ENCODE measurements at regions not wholly inside any gene's neighbourhood (a gene's known extent, or its start where the extent isn't known, plus 50 kb on each side); places are given as distances from the start of the nearest gene placed in this dataset.

DNA sequence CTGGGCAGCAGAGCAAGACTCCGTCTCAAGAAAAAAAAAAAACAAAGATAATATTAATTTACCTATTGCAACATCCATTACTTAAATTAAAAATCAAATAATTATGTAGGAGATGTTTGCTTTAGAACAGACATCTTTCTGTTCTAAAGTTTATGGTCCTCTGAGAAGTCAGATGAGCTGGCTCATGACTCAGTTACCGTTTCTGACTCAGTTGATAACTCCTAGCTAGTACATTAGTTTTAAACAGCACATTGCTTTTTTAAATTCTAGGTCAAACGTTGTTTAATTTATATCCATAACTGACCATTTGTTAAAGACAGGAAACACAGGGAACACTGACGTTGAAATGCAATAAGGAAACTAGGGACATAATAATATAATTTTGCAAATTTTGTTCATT lies 162.7 kb downstream of the ETV1 start:
- intact Hi-C loops (cut with micrococcal nuclease) = no loop called here
- no peak overlapping the region for H3K4me3 Mint-ChIP-seq
- ChIA-PET CTCF (no interaction called here), POLR2A (no interaction called here)
- no peak overlapping the region for H3K27ac Mint-ChIP-seq
- H3K36me3 Mint-ChIP-seq (ENCODE audit: low read depth) = no peaks in the 10 kb centered on the region
- H3K27me3 Mint-ChIP-seq = no peaks in the 10 kb centered on the region
- no peaks in the 10 kb centered on the region for H3K4me1 Mint-ChIP-seq
- H3K9me3 Mint-ChIP-seq = no peaks in the 10 kb centered on the region
- TF ChIP-seq, protein P1, sequence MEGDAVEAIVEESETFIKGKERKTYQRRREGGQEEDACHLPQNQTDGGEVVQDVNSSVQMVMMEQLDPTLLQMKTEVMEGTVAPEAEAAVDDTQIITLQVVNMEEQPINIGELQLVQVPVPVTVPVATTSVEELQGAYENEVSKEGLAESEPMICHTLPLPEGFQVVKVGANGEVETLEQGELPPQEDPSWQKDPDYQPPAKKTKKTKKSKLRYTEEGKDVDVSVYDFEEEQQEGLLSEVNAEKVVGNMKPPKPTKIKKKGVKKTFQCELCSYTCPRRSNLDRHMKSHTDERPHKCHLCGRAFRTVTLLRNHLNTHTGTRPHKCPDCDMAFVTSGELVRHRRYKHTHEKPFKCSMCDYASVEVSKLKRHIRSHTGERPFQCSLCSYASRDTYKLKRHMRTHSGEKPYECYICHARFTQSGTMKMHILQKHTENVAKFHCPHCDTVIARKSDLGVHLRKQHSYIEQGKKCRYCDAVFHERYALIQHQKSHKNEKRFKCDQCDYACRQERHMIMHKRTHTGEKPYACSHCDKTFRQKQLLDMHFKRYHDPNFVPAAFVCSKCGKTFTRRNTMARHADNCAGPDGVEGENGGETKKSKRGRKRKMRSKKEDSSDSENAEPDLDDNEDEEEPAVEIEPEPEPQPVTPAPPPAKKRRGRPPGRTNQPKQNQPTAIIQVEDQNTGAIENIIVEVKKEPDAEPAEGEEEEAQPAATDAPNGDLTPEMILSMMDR (IDR thresholded peaks at IDR 0.05) = no peak
- DNase-seq (no peak), ATAC-seq (ENCODE audit: low read depth) (no peak)

DNA sequence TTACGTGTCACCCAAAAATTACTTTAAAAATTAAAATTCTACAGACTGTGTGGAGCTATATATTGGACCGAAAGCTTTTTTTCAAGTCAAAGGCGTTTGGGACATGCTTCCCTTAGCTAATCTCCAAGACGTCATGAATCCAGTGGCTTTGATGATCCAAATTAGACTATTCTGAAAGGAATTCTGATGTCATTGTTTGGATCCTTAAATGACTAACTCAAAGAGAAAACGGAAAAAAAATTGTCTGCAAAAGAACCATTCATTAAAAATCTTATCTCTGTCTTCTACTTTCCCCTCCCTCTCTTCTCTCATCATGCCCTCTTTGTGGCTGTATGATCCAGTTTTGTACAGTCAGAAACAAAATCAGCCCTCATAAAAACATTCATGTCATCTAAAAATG lies 161.8 kb downstream of the ETV1 start:
- POLR2A ChIA-PET = no interaction called here
- CTCF ChIA-PET = no interaction called here
- Mint-ChIP-seq H3K4me1 (no peaks in the 10 kb centered on the region), H3K9me3 (no peaks in the 10 kb centered on the region), H3K27me3 (no peaks in the 10 kb centered on the region), H3K4me3 (no peak overlapping the region), H3K27ac (no peak overlapping the region), H3K36me3 (ENCODE audit: low read depth) (no peaks in the 10 kb centered on the region)
- TF ChIP-seq, protein P1 (IDR thresholded peaks at IDR 0.05) = no peak
- DNase-seq (no peak), ATAC-seq (ENCODE audit: low read depth) (no peak)
- intact Hi-C loops (cut with micrococcal nuclease) = no loop called here

DNA sequence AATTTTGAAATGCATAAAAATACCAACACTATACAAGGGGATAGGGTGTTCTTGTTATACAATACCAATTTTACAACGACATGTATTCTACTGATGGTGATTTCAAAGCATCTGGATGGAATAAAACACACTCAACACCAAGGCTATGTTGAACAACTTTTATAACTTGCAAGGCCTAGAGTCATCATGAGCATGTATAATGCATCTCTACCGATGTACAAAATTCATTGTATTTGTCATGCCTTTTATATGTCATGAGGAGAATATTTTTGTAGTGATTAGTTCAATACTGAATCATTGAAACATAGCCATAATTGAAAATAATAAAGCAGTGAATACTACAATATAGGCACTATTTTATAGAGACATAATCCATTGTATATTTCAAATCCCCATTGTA lies 160.2 kb downstream of the ETV1 start:
- no peak for DNase-seq
- no peaks in the 10 kb centered on the region for H3K27me3 Mint-ChIP-seq
- no peaks in the 10 kb centered on the region for H3K9me3 Mint-ChIP-seq
- no peaks in the 10 kb centered on the region for H3K36me3 Mint-ChIP-seq (ENCODE audit: low read depth)
- CTCF ChIA-PET = no interaction called here
- TF ChIP-seq, protein P1 (IDR thresholded peaks at IDR 0.05) = no peak
- ATAC-seq (ENCODE audit: low read depth) = no peak
- POLR2A ChIA-PET = no interaction called here
- no peak overlapping the region for H3K4me3 Mint-ChIP-seq
- H3K27ac Mint-ChIP-seq = no peak overlapping the region
- no peaks in the 10 kb centered on the region for H3K4me1 Mint-ChIP-seq
- intact Hi-C loops (cut with micrococcal nuclease) = no loop called here

DNA sequence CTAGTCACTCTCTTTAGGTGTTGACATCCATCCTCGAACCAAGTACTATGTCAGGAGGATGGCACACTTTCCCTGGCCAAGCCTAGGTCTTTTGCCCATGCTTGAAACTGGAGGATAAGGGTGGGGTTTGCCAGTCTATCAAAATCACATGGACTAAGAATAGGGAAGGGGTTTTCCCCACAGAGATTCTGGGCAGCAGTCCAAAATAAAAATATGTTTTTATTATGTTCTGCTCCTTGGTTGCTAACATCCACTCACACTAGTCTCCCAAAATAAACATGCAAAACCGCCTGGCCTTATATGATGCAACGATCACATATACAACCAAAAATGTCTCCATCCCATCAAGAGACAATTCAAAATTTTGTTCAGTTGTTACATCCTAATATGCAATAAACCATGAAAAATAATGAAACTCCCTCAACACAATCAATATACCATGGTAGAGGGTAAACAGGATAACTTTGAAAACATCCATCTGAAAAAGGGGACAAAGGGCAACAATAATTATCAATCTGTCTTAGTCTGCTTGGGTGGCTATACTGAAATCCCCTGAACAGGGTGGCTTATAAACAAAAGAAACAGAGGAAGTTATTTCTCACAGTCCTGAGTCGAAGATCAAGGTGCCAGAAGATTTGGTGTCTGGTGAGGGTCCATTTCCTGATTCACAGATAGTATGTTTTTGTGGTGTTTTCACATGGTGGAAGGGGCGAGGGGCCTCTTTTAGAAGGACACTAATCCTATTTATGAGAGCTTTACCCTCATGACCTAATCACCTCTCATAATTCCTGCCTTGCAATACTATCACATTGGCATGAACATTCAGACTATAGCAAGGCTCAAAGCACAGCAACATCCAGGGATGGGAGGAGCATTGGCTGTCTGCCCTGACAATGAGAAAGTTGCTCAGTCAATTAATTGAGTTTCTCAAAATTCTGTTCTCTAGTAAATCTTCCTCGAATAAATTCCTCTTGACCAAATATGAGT lies 159.3 kb downstream of the ETV1 start:
- H3K4me3 Mint-ChIP-seq = no peak overlapping the region
- H3K27me3 Mint-ChIP-seq = no peaks in the 10 kb centered on the region
- no peaks in the 10 kb centered on the region for H3K4me1 Mint-ChIP-seq
- DNase-seq = no peak
- intact Hi-C loops (cut with micrococcal nuclease) = no loop called here
- ChIA-PET CTCF (no interaction called here), POLR2A (no interaction called here)
- no peaks in the 10 kb centered on the region for H3K9me3 Mint-ChIP-seq
- TF ChIP-seq, protein P1 (IDR thresholded peaks at IDR 0.05) = no peak
- H3K27ac Mint-ChIP-seq = no peak overlapping the region
- H3K36me3 Mint-ChIP-seq (ENCODE audit: low read depth) = no peaks in the 10 kb centered on the region
- no peak for ATAC-seq (ENCODE audit: low read depth)

DNA sequence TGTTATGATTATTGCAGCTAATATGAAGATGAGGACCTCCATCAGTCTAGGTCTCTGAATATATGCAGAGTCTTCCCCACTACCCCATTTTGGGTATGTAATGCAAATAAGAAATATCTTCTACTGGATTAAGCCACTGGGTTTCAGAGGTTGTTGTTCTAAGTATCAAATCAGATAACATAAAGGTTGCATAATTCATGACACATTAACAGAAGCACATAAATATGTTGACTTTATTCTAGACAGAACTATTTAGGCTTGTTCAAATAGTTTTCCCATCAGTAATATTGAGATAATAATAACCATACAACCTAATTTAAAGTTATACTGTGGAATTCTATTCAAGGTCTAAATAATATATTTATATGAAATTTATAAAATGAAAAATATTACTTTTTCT lies 157.1 kb downstream of the ETV1 start:
- Mint-ChIP-seq H3K9me3 (no peaks in the 10 kb centered on the region), H3K4me3 (no peak overlapping the region), H3K27me3 (no peaks in the 10 kb centered on the region), H3K4me1 (no peaks in the 10 kb centered on the region), H3K27ac (no peak overlapping the region), H3K36me3 (ENCODE audit: low read depth) (no peaks in the 10 kb centered on the region)
- no peak for DNase-seq
- intact Hi-C loops (cut with micrococcal nuclease) = no loop called here
- TF ChIP-seq, protein P1 (IDR thresholded peaks at IDR 0.05) = no peak
- no peak for ATAC-seq (ENCODE audit: low read depth)
- ChIA-PET CTCF (no interaction called here), POLR2A (no interaction called here)

All from activated B cell treated with CpG ODN at 0.5 μM for 24 hours (primary cell).